ENCODE measurements at regions not wholly inside any gene's neighbourhood (a gene's known extent, or its start where the extent isn't known, plus 50 kb on each side); places are given as distances from the start of the nearest gene placed in this dataset.

DNA sequence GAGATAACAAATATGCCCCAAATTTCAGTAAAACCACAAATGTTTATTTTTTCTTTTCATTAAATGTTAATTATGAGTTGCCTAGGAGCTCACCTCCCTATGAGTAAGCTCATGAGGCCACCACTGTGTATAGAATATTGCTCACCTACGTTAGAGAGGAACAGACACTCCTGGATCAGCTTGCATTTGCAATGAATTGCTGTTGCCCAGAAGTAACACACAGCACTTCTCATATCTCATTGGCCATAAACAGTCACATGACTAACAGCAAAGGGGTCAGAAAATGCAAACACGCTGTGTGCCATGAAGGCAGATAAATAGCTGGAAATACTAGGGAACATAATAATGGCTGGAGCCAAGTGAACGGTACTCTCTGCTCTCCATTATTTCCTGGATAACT lies 89.0 kb upstream of the GALNT5 start:
- Histone ChIP-seq H3K9me3 (ENCODE audit: low read length) (no peaks in the 10 kb centered on the region), H3K9me2 (ENCODE audit: insufficient read depth, low read length) (no peaks in the 10 kb centered on the region), H3K27ac (ENCODE audit: low read depth, low read length, poor library complexity, severe bottlenecking) (no peak overlapping the region), H3K79me2 (ENCODE audit: insufficient read depth, low read depth, low read length) (no peaks in the 10 kb centered on the region), H3K4me1 (ENCODE audit: insufficient read depth, low read length, poor library complexity, severe bottlenecking) (no peaks in the 10 kb centered on the region), H3K36me3 (ENCODE audit: insufficient read depth, low read length) (no peaks in the 10 kb centered on the region), H3K4me3 (ENCODE audit: low read depth, low read length, poor library complexity, severe bottlenecking) (no peak overlapping the region), H2AFZ (ENCODE audit: low read length) (no peak overlapping the region), H3K4me2 (ENCODE audit: low read length) (no peak overlapping the region), H4K20me1 (ENCODE audit: insufficient read depth, low read length) (no peaks in the 10 kb centered on the region)
- TF ChIP-seq, protein P1, sequence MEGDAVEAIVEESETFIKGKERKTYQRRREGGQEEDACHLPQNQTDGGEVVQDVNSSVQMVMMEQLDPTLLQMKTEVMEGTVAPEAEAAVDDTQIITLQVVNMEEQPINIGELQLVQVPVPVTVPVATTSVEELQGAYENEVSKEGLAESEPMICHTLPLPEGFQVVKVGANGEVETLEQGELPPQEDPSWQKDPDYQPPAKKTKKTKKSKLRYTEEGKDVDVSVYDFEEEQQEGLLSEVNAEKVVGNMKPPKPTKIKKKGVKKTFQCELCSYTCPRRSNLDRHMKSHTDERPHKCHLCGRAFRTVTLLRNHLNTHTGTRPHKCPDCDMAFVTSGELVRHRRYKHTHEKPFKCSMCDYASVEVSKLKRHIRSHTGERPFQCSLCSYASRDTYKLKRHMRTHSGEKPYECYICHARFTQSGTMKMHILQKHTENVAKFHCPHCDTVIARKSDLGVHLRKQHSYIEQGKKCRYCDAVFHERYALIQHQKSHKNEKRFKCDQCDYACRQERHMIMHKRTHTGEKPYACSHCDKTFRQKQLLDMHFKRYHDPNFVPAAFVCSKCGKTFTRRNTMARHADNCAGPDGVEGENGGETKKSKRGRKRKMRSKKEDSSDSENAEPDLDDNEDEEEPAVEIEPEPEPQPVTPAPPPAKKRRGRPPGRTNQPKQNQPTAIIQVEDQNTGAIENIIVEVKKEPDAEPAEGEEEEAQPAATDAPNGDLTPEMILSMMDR (conservative IDR thresholded peaks at IDR 0.05; ENCODE audit: low read length) = no peak
- TF ChIP-seq EZH2phosphoT487 (IDR thresholded peaks at IDR 0.05; ENCODE audit: borderline replicate concordance, low read depth, low read length) = no peak
- ChIA-PET CTCF (ENCODE audit: unreplicated experiment) (no interaction called here), POLR2A (no interaction called here)
- BruUV-seq (replicated peaks) = no TSS peak
- intact Hi-C loops (cut with micrococcal nuclease; ENCODE audit: unreplicated experiment) = no loop called here
- no peak for DNase-seq (ENCODE audit: low spot score)

DNA sequence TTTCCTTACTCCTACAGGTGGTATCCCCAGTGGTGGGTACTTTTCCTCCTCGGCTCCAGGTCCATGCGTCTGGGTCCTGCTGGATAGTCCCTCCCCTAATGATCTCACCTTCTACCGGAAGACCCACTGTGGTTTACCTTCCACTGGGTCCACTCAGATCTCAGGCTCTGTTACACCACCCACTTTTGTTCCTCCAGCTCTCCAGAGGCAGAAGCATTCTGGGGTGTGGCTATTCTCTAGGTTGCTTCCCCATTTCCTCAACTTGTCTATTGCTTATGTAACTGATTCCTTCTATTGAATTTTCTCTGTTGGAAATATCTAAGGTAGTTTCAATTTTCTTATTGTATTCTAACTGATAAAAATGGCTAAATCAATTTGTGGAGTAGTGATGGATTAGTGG lies 87.6 kb upstream of the GALNT5 start:
- intact Hi-C loops (cut with micrococcal nuclease; ENCODE audit: unreplicated experiment) = no loop called here
- Histone ChIP-seq H3K79me2 (ENCODE audit: insufficient read depth, low read depth, low read length) (no peaks in the 10 kb centered on the region), H3K4me3 (ENCODE audit: low read depth, low read length, poor library complexity, severe bottlenecking) (no peak overlapping the region), H3K9me3 (ENCODE audit: low read length) (no peaks in the 10 kb centered on the region), H2AFZ (ENCODE audit: low read length) (no peak overlapping the region), H3K4me1 (ENCODE audit: insufficient read depth, low read length, poor library complexity, severe bottlenecking) (no peaks in the 10 kb centered on the region), H3K4me2 (ENCODE audit: low read length) (no peak overlapping the region), H3K27ac (ENCODE audit: low read depth, low read length, poor library complexity, severe bottlenecking) (no peak overlapping the region), H4K20me1 (ENCODE audit: insufficient read depth, low read length) (no peaks in the 10 kb centered on the region), H3K36me3 (ENCODE audit: insufficient read depth, low read length) (no peaks in the 10 kb centered on the region), H3K9me2 (ENCODE audit: insufficient read depth, low read length) (no peaks in the 10 kb centered on the region)
- ChIA-PET POLR2A (no interaction called here), CTCF (ENCODE audit: unreplicated experiment) (no interaction called here)
- DNase-seq (ENCODE audit: low spot score) = no peak
- TF ChIP-seq EZH2phosphoT487 (IDR thresholded peaks at IDR 0.05; ENCODE audit: borderline replicate concordance, low read depth, low read length) = no peak
- TF ChIP-seq, protein P1 (conservative IDR thresholded peaks at IDR 0.05; ENCODE audit: low read length) = no peak
- no TSS peak for BruUV-seq (replicated peaks)

DNA sequence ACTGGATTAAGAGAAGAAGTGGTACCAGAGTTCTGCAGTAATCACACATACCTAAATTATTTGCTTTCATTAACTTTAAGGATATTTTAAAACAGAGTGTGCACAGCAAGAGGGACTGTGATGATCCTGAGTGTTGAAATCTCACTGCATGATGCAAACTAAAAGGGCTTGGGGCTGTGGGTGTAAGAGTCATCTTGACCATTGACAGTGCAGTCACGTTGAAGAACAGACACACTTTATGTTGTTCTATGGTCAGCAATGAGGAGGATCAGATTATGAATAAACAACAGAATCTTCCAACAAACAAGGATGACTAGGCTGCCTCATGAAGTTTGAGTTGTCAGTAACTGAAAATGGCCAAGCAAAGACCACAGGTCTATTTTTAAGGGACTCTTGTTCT lies 87.2 kb upstream of the GALNT5 start:
- ChIA-PET CTCF (ENCODE audit: unreplicated experiment) (no interaction called here), POLR2A (no interaction called here)
- BruUV-seq (replicated peaks) = no TSS peak
- no peaks in the 10 kb centered on the region for H3K9me2 ChIP-seq (ENCODE audit: insufficient read depth, low read length)
- H3K36me3 ChIP-seq (ENCODE audit: insufficient read depth, low read length) = no peaks in the 10 kb centered on the region
- H3K4me3 ChIP-seq (ENCODE audit: low read depth, low read length, poor library complexity, severe bottlenecking) = no peak overlapping the region
- no peak for DNase-seq (ENCODE audit: low spot score)
- no peak overlapping the region for H3K4me2 ChIP-seq (ENCODE audit: low read length)
- no peaks in the 10 kb centered on the region for H3K4me1 ChIP-seq (ENCODE audit: insufficient read depth, low read length, poor library complexity, severe bottlenecking)
- H3K9me3 ChIP-seq (ENCODE audit: low read length) = no peaks in the 10 kb centered on the region
- intact Hi-C loops (cut with micrococcal nuclease; ENCODE audit: unreplicated experiment) = no loop called here
- H3K79me2 ChIP-seq (ENCODE audit: insufficient read depth, low read depth, low read length) = no peaks in the 10 kb centered on the region
- TF ChIP-seq, protein P1 (conservative IDR thresholded peaks at IDR 0.05; ENCODE audit: low read length) = no peak
- TF ChIP-seq EZH2phosphoT487 (IDR thresholded peaks at IDR 0.05; ENCODE audit: borderline replicate concordance, low read depth, low read length) = no peak
- no peaks in the 10 kb centered on the region for H4K20me1 ChIP-seq (ENCODE audit: insufficient read depth, low read length)
- no peak overlapping the region for H3K27ac ChIP-seq (ENCODE audit: low read depth, low read length, poor library complexity, severe bottlenecking)
- no peak overlapping the region for H2AFZ ChIP-seq (ENCODE audit: low read length)

Measured in OCI-LY7 (cell line).